GM19372 (cell line): ENCODE measurements at regions not wholly inside any gene's neighbourhood (a gene's known extent, or its start where the extent isn't known, plus 50 kb on each side); places are given as distances from the start of the nearest gene placed in this dataset.
"Not testable (repeated sequence)": the region's sequence is repeated elsewhere in the genome, so short reads cannot be mapped to it uniquely, and the experiment has no call there.

Experiments used
- ATAC-seq: cut with Tn5 transposase; IDR thresholded peaks from one replicate; pipeline ENCODE4 v1.9.1; 2021; ENCODE audit warnings: mild to moderate bottlenecking, low read depth, moderate library complexity; ENCODE audit not compliant: unreplicated experiment

- no peak for ATAC-seq
Observed at GRCh38 chr5:101673120-101673519, 623.0 kb downstream of the SLCO4C1 start.

DNA sequence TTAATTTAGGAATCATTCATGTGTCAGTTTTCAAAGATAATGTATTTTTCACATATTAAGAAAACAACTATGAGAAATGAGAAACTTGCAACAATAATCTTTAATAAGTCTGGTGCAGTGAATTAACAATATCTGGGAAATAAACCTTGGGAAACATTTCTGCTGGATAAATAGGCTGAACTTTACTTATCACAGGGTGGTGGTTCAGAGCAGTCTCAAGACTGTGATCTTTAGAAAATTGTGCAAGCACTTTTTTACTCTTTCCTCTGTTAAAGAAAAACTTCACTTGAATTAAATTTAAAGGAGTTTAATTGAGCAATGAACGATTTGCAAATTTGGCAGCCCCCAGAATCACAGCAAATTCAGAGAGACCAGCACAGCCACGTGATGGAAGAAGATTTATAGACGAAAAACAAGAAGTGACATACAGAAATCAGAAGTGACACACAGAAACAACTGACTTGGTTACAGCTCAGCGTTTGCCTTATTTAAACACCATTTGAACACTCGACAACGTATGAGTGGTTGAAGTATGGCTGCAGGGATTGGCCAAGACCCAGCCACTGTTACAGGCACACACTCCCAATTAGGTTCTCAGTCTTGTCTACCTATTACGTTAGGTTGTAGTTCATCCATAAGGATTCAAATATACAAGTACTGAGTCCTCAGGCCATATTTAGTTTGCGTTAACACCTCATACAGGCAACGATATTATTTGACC is 631.9 kb downstream of the SLCO4C1 start:
- no peak for ATAC-seq

DNA sequence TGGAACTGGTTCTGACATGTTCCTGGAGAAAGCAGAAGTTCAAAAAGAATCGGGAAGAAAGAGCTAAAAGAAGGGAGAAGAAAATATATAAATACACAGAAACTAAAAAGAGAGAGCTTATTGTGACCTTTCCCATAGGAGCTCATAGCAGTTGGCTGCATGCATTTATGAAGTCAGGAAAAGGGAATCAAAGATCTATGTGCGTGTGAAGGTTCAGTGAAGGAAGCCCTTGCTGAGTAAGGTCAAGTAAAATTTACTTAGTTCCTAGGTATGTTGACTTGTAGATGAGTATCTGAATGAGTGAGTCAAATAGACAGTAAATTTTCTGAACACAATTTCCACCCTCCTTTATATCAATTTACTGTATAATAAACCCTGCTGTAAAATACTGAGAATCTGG is 632.5 kb downstream of the SLCO4C1 start:
- ATAC-seq: no peak

- no peak for ATAC-seq
Observed at GRCh38 chr5:101662263-101662662, 633.8 kb downstream of the SLCO4C1 start.

DNA sequence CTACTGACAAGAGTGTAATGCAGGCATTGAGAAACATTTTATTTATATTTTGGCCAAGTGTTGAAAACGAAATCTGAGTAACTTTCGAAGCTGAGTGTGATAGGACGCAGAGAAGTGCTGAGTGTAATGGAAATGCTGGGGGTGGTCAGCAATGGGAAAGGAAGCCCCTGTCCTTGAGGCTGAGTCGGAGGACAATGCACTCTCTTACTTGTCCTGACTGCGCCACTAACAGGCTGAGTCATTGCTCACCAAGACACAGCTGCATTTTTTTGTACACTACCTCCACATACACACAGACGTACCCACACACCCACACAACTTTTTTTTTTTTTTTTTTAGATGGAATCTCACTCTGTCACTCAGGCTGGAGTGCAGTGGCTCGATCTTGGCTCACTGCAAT is 637.7 kb downstream of the SLCO4C1 start:
- no peak for ATAC-seq

DNA sequence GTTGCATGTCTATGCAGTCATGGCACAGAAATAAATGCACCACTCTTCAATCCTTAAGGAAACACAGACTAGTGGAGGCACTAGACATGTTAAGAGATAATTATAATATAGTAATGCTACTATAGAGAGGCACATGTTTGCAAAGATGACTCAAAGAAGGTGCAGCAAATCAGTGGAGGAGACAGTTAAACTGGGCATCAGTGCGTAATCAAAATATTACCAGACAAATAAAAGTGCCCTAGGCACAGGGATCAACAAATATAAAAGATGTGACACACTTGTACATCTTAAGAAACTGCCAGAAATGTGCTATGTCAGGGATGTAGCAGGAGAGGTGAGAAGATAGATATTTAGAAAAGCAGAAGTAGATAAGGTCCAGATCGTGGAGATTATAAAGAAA is 642.1 kb downstream of the SLCO4C1 start:
- ATAC-seq: no peak

GRCh38 chr5:101647861-101648260 is 648.2 kb downstream of the SLCO4C1 start:
- ATAC-seq: no peak

DNA sequence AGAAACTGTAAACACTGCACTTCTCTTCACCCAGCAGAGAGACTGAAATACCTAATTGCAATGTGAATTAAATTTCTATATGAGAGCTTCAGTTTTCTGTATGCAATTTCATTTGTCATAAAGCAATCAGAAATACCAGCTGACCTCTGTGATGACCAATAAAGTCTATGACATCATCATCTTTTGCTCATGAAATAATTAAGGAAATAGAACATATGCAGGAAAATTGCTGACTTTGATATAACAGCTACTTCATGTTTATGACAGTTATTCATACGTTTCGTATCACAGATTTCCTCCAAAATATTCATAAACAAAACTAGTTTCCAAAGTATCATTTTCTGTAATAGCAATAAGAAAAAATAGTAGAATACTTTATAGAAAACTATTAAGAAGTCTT is 652.3 kb downstream of the SLCO4C1 start:
- no peak for ATAC-seq

DNA sequence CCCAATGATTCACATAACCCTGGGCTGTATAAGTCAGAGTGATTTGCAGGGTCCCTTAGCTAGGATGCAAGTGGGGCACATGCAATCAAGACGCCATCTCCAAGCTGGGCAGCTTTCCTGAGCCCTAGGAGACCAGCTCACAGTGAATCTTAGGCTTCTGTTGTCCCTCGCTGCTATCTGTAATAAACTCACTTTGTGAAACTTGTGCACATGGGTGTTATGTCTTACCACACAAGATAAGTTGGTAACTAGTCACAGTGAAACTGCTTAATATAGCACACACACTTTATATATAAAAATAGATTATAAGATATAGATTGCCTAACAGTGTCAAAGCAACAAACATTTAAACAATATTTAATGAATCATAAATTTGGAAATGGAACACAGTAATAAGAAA is 658.5 kb downstream of the SLCO4C1 start:
- ATAC-seq: no peak

- not testable (repeated sequence) for ATAC-seq
Observed at GRCh38 chr5:101627770-101628169, 668.3 kb downstream of the SLCO4C1 start.

DNA sequence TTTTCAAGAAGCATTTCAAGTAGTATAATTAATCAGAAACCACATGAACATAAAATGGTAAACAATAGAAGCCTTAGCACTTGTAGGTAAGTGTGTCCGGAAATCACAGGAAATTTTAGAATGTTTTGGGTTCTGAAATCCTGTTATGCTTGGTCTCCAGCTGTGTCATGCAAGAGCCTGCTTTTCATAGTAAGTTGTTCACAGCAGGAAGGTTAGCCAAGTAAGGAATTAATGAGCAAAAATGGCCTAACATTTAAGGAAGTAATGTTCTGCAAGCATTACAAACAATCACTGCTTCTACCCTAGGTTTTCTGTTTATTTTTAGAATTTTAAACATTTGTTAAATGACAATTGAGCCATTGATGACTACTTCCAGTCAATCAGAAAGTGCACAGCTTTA is 669.5 kb downstream of the SLCO4C1 start:
- ATAC-seq: no peak

DNA sequence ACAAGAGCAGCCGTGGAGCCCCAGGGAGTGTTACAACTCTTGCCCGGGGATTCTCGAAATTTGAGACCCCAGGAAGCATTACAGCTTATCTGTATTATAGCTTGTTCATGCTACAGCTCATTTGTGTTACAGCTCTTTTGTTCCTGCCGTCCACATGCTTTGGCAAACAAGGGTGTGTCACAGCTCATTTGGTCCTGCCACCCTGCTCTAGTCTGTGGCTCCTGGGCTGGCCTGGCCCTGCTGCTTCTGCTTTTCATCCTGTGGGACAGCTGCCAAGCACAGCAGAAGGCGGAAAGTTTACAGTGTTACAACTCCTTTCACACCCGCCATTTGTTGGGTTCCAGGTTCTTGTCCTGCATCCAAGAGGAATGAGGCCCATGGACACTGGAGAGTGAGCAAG is 685.0 kb downstream of the SLCO4C1 start:
- ATAC-seq: no peak

GRCh38 chr5:101608322-101608721 is 687.8 kb downstream of the SLCO4C1 start:
- ATAC-seq: no peak

DNA sequence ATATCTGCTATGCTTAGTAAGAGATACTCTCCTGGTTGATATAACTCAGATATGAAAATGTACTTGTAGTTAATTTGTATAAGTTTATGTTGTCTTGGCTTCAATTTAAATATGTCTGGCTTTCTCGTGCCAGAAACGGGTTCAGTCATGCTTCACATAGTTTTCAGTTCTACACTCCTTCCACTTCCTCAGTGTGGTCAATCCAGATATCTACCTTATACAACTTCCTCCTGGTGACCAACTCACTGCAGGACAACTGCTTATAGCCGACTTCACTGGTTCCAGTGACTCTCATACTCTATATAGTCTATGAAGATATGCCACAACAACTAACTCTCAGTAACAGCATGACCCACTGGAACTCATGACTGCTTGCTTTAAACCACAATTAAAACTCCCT is 690.4 kb downstream of the SLCO4C1 start:
- no peak for ATAC-seq

DNA sequence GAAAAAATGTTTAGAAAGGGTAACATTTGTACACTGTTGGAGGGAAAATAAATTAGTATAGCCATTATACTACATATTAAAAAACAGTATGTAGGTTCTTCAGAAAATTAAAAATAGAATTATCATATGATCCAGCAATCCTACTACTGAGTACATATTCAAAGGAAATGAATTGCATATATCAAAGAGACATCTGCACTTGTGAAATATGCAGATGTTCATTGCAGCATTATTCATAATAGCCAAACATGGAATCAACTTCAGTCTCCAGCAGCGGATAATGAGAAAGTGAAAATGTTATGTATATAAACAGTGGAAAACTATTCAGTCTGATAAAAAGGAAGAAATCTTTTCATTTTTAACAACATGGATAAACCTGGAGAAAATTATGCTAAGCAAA is 695.5 kb downstream of the SLCO4C1 start:
- ATAC-seq: no peak

- no peak for ATAC-seq
Observed at GRCh38 chr5:101590384-101590783, 687.3 kb upstream of the ST8SIA4 start.

- no peak for ATAC-seq
Observed at GRCh38 chr5:101585366-101585765, 682.3 kb upstream of the ST8SIA4 start.

GRCh38 chr5:101580591-101580990 is 677.5 kb upstream of the ST8SIA4 start:
- ATAC-seq: no peak

- ATAC-seq: no peak
Observed at GRCh38 chr5:101574017-101574416, 670.9 kb upstream of the ST8SIA4 start.

DNA sequence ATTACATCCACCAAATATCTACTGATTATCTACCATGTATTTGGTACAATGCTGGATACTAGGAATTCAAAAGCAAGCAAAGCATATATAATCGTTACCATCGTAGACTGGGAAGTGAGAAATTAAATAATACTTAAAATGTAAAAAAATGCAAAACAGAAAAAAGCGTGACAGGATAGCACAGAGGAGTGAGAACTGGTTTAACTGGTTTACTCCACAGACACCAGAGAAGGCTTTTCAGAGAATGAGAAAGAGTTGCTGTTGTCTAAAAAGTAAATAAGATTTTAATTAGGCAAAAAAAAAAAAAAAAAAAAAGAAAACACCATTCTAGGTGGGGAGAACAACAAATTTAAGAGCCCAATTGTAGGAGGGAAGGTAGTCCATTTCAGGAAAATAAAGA is 657.9 kb upstream of the ST8SIA4 start:
- no peak for ATAC-seq

DNA sequence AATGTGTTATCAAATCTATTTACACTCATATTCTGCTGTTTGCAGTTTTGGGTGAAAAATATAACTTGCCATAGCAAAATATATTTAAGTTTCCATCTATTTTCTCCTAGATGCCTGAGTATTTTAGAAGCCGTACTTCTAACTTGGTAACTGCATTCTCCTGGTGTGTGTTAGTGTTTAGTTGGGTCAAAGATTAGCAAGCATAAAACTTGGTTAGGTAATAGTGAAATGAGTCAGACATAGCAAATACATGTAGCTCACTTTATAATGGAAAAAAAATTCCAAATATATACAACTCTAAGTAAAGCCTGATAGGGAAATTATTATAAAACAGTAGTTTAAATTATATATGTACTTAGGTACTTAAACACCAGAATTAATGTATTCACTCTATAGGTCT is 640.7 kb upstream of the ST8SIA4 start:
- ATAC-seq: no peak

DNA sequence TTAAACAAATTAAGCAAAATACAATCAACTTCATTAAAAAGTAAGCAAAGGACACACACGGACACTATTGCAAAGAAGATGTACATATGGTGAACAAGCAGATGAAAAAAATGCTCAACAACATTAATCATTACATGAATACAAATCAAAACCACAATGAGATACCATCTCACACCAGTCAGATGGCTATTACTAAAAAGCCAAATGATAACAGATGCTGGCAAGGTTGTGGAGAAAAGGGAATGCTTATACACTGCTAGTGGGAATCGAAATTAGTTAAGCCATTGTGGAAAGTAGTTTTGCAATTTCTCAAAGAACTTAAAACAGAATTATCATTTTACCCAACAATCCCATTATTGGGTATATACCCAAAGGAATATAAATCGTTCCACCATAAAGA is 636.2 kb upstream of the ST8SIA4 start:
- no peak for ATAC-seq

DNA sequence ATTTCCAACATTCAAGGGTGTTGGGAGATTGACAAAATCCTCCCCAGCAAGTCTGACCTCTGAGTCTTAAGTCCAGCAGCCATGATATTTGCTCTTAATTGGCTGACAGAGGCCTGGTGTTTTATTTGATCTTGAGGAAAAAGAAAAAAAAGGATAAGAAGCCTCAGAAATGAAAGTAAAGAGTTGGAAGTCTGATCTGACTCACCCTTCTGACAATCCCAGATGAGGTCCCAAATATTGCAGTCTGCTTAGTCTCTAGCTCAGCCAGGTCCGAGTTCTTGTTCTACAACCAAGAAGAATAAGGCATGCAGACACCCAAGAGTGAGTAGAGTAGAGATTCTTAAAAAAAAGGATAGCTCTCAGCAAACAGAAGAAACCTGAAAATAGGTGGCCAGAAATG is 632.5 kb upstream of the ST8SIA4 start:
- no peak for ATAC-seq
